ENCODE measurements at regions not wholly inside any gene's neighbourhood (a gene's known extent, or its start where the extent isn't known, plus 50 kb on each side); places are given as distances from the start of the nearest gene placed in this dataset.

DNA sequence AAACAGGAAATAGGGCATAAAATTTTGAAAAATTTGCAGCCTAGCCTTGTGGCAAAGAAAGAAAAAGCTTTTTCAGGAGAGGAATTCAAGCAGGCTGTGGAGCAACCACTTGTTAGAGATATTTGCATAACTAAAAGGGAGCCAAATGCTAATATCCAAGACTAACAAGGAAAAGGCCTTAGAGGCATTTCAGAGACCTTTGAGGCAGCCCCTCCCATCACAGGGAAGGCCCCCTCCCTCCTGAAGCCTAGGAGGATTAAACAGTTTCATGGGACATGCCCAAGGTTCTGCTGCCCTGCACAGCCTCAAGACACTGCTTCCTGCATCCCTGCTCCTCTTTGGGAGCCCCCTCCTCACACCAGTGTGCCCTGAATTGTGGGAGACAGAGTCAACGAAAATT lies 275.4 kb upstream of the SFRP2 start:
- no peaks in the 10 kb centered on the region for H3K4me1 ChIP-seq
- FAIRE-seq (no peak), ATAC-seq (no peak), DNase-seq (no peak)
- H3K36me3 ChIP-seq = no peaks in the 10 kb centered on the region
- WGBS, 2 donors = 36 to 41% methylated on average over 1 of the region's 1 CpG
- TF ChIP-seq, protein P1, sequence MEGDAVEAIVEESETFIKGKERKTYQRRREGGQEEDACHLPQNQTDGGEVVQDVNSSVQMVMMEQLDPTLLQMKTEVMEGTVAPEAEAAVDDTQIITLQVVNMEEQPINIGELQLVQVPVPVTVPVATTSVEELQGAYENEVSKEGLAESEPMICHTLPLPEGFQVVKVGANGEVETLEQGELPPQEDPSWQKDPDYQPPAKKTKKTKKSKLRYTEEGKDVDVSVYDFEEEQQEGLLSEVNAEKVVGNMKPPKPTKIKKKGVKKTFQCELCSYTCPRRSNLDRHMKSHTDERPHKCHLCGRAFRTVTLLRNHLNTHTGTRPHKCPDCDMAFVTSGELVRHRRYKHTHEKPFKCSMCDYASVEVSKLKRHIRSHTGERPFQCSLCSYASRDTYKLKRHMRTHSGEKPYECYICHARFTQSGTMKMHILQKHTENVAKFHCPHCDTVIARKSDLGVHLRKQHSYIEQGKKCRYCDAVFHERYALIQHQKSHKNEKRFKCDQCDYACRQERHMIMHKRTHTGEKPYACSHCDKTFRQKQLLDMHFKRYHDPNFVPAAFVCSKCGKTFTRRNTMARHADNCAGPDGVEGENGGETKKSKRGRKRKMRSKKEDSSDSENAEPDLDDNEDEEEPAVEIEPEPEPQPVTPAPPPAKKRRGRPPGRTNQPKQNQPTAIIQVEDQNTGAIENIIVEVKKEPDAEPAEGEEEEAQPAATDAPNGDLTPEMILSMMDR (IDR thresholded peaks at IDR 0.05) = no peak
- no peaks in the 10 kb centered on the region for H3K27me3 ChIP-seq
- no peak overlapping the region for H3K4me3 ChIP-seq
- intact Hi-C loops (cut with DNase I) = no loop called here
- H3K9me3 ChIP-seq = no peaks in the 10 kb centered on the region
- no peak overlapping the region for H3K27ac ChIP-seq

DNA sequence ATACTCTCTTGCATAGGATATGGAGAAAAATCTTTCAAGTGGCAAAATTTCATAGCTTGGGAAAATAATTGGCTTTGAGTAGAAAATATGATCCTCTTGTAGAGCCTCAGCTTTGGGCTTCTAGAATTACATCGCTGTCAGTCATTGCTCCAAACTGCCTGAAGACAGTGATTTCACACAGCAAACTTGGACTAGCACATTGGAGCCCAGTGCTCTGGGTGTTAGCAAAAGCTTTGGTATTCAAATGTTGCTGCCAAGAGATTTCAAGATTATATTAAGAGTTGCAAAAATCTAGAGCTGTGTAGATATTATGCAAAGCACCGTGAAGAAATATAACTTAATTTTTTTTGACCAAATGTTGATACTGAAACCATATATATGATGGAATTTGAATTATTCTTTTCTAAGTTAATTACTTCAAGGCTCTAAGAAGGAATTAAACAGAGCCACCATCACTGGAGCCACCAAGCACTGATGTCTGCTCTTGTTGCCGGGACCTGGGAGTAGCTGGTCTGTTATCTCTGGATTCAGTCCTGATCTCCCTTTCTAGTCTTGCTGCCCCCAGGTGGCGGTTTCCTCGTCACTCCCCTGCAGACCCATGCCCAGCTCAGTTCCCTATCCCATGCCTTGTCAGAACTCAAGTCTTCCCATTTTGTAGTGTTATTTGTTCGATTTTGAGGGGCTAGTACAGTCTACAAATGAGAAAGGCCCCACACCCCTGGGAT lies 260.7 kb upstream of the SFRP2 start:
- Histone ChIP-seq H3K4me1 (peaks cover 0 to 2% (median 2%) of the 10 kb centered on the region in 3 donors), H3K4me3 (no peak overlapping the region), H3K27me3 (no peaks in the 10 kb centered on the region), H3K9me3 (no peaks in the 10 kb centered on the region), H3K36me3 (no peaks in the 10 kb centered on the region), H3K27ac (no peak overlapping the region)
- peak in 1 of 4 donors; percentile 41 for ATAC-seq
- intact Hi-C loops (cut with DNase I) = no loop called here
- FAIRE-seq = no peak
- TF ChIP-seq, protein P1 (IDR thresholded peaks at IDR 0.05) = no peak
- 75 to 79% methylated on average over 6 of the region's 6 CpGs for WGBS, 2 donors
- no peak for DNase-seq

GRCh38 chr4:154047733-154048132 lies 258.9 kb upstream of the SFRP2 start:
- FAIRE-seq (no peak), DNase-seq (no peak), ATAC-seq (no peak)
- no peaks in the 10 kb centered on the region for H3K27me3 ChIP-seq
- intact Hi-C loops (cut with DNase I) = no loop called here
- TF ChIP-seq, protein P1 (IDR thresholded peaks at IDR 0.05) = no peak
- H3K36me3 ChIP-seq = no peaks in the 10 kb centered on the region
- H3K4me1 ChIP-seq = peaks cover 0 to 6% (median 6%) of the 10 kb centered on the region in 3 donors
- H3K4me3 ChIP-seq = no peak overlapping the region
- WGBS, 2 donors = 88 to 91% methylated on average over 1 of the region's 1 CpG
- H3K27ac ChIP-seq = no peak overlapping the region
- H3K9me3 ChIP-seq = no peaks in the 10 kb centered on the region

- 69 to 76% methylated on average over 4 of the region's 4 CpGs for WGBS, 2 donors
- H3K27me3 ChIP-seq = no peaks in the 10 kb centered on the region
- no peaks in the 10 kb centered on the region for H3K9me3 ChIP-seq
- H3K27ac ChIP-seq = no peak overlapping the region
- TF ChIP-seq, protein P1 (IDR thresholded peaks at IDR 0.05) = no peak
- H3K36me3 ChIP-seq = no peaks in the 10 kb centered on the region
- H3K4me3 ChIP-seq = no peak overlapping the region
- peaks cover 0 to 6% (median 6%) of the 10 kb centered on the region in 3 donors for H3K4me1 ChIP-seq
- FAIRE-seq (no peak), ATAC-seq (no peak), DNase-seq (no peak)
- intact Hi-C loops (cut with DNase I) = no loop called here
These were observed 256.0 kb upstream of the SFRP2 start for GRCh38 chr4:154044742-154045485.

GRCh38 chr4:154044108-154044531 lies 255.2 kb upstream of the SFRP2 start:
- intact Hi-C loops (cut with DNase I) = no loop called here
- TF ChIP-seq, protein P1 (IDR thresholded peaks at IDR 0.05) = no peak
- Histone ChIP-seq H3K4me1 (peaks cover 0 to 6% (median 6%) of the 10 kb centered on the region in 3 donors), H3K36me3 (no peaks in the 10 kb centered on the region), H3K27me3 (no peaks in the 10 kb centered on the region), H3K9me3 (no peaks in the 10 kb centered on the region), H3K27ac (no peak overlapping the region), H3K4me3 (no peak overlapping the region)
- ATAC-seq = peak; percentile 75 to 87 (median 84)
- no peak for FAIRE-seq
- 13 to 18% methylated on average over 4 of the region's 4 CpGs for WGBS, 2 donors
- peak in 2 of 6 donors; percentile 29 to 39 for DNase-seq
